HG02588 (cell line): ENCODE measurements at regions not wholly inside any gene's neighbourhood (a gene's known extent, or its start where the extent isn't known, plus 50 kb on each side); places are given as distances from the start of the nearest gene placed in this dataset.
"Not testable (repeated sequence)": the region's sequence is repeated elsewhere in the genome, so short reads cannot be mapped to it uniquely, and the experiment has no call there.

Experiments
- ATAC-seq: cut with Tn5 transposase; IDR thresholded peaks from one replicate; pipeline ENCODE4 v1.9.1; 2021; ENCODE audit warnings: mild to moderate bottlenecking, moderate library complexity; ENCODE audit not compliant: unreplicated experiment

GRCh38 chr12:68478516-68479260, 132.0 kb upstream of the RAP1B start:
- no peak for ATAC-seq

GRCh38 chr12:68479261-68479895, 131.3 kb upstream of the RAP1B start:
- no peak for ATAC-seq

GRCh38 chr12:68479896-68480291, 130.8 kb upstream of the RAP1B start:
- ATAC-seq: no peak

- no peak for ATAC-seq
These were observed 130.2 kb upstream of the RAP1B start for GRCh38 chr12:68480526-68480925.

GRCh38 chr12:68481181-68481941, 129.3 kb upstream of the RAP1B start:
- peak; percentile 56 for ATAC-seq

GRCh38 chr12:68482014-68482413, 128.7 kb upstream of the RAP1B start:
- ATAC-seq: no peak

GRCh38 chr12:68482660-68483059, 128.0 kb upstream of the RAP1B start:
- peak; percentile 72 for ATAC-seq

GRCh38 chr12:68483592-68484383, 126.9 kb upstream of the RAP1B start:
- ATAC-seq: no peak

GRCh38 chr12:68484578-68484977, 126.1 kb upstream of the RAP1B start:
- not testable (repeated sequence) for ATAC-seq

- ATAC-seq: not testable (repeated sequence)
These were observed 124.2 kb upstream of the RAP1B start for GRCh38 chr12:68486449-68486848.

- ATAC-seq: no peak
These were observed 122.9 kb upstream of the RAP1B start for GRCh38 chr12:68487721-68488309.

GRCh38 chr12:68489273-68489672, 121.4 kb upstream of the RAP1B start:
- ATAC-seq: no peak

GRCh38 chr12:68490476-68490875, 120.2 kb upstream of the RAP1B start:
- ATAC-seq: no peak

GRCh38 chr12:68491204-68491960, 119.3 kb upstream of the RAP1B start:
- no peak for ATAC-seq

GRCh38 chr12:68495336-68496070, 115.2 kb upstream of the RAP1B start:
- ATAC-seq: no peak

- ATAC-seq: no peak
These were observed 113.6 kb upstream of the RAP1B start for GRCh38 chr12:68497107-68497506.

- no peak for ATAC-seq
These were observed 113.0 kb upstream of the RAP1B start for GRCh38 chr12:68497702-68498101.

GRCh38 chr12:68498736-68499135, 112.0 kb upstream of the RAP1B start:
- no peak for ATAC-seq

GRCh38 chr12:68499616-68500015, 111.1 kb upstream of the RAP1B start:
- no peak for ATAC-seq
